ENCODE measurements at regions not wholly inside any gene's neighbourhood (a gene's known extent, or its start where the extent isn't known, plus 50 kb on each side); places are given as distances from the start of the nearest gene placed in this dataset.
"Not testable (repeated sequence)": the region's sequence is repeated elsewhere in the genome, so short reads cannot be mapped to it uniquely, and the experiment has no call there.

DNA sequence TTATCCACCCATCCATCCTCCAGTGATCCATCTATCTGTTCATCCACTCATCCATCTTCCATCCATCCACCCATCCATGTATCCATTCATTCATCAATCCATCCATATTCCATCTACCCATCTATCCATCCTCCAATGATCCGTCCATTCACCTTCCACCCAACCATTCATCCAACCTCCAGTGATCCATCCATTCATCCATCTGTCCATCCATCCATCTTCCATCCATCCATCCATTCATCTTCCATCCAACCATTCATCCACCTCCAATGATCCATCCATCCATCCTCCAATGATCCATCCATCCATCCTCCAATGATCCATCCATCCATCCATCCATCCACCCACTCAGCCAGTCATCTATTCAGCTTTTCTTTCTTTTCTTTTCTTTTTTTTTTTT, 156.5 kb upstream of the WSCD1 start:
- no peak overlapping the region for H3K4me3 ChIP-seq (ENCODE audit: low read depth, low read length)
- WGBS (ENCODE audit: insufficient coverage), result 95% methylated on average over 1 of the region's 1 CpG

DNA sequence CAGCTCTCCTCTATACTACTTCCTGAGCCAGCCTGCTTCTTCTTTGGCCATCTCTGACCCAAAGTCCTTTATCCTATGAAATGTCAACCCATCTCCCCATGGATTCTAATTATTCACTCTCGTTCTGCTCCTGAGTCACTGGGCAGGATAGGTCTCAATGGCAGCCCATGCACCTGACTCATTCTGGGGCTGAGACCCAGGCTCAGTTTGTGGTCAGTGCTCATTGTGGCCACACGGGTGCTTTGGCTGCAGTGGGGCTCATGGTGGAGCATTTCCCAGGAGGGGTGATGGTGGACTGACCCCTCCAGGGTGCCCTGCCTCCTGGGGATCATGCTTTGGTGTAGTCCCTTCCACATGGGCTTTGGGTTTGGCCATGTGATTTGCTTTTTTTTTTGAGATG, 154.8 kb upstream of the WSCD1 start:
- Histone ChIP-seq H3K27me3 (ENCODE audit: control insufficient read depth, insufficient read depth, low read length) (no peaks in the 10 kb centered on the region), H3K4me1 (ENCODE audit: control insufficient read depth, insufficient read depth, low read length) (peaks cover 11% of the 10 kb centered on the region), H3K9me3 (ENCODE audit: control insufficient read depth, insufficient read depth, low read length) (no peaks in the 10 kb centered on the region), H3K4me3 (ENCODE audit: low read depth, low read length) (no peak overlapping the region), H3K27ac (ENCODE audit: low read depth, low read length) (no peak overlapping the region), H3K36me3 (ENCODE audit: control insufficient read depth, insufficient read depth, low read length) (no peaks in the 10 kb centered on the region)
- 88% methylated on average over 2 of the region's 2 CpGs for WGBS (ENCODE audit: insufficient coverage)
- no peak for DNase-seq (ENCODE audit: low read depth in 4 of 6, low spot score in 6 of 6)

More for the DNA sequence above, 156.5 kb upstream of the WSCD1 start:
- H3K36me3 ChIP-seq (ENCODE audit: control insufficient read depth, insufficient read depth, low read length), result no peaks in the 10 kb centered on the region
- no peak overlapping the region for H3K27ac ChIP-seq (ENCODE audit: low read depth, low read length)
- H3K27me3 ChIP-seq (ENCODE audit: control insufficient read depth, insufficient read depth, low read length), result no peaks in the 10 kb centered on the region
- DNase-seq (ENCODE audit: low read depth in 4 of 6, low spot score in 6 of 6), result no peak
- H3K9me3 ChIP-seq (ENCODE audit: control insufficient read depth, insufficient read depth, low read length), result no peaks in the 10 kb centered on the region
- H3K4me1 ChIP-seq (ENCODE audit: control insufficient read depth, insufficient read depth, low read length), result peaks cover 7% of the 10 kb centered on the region

DNA sequence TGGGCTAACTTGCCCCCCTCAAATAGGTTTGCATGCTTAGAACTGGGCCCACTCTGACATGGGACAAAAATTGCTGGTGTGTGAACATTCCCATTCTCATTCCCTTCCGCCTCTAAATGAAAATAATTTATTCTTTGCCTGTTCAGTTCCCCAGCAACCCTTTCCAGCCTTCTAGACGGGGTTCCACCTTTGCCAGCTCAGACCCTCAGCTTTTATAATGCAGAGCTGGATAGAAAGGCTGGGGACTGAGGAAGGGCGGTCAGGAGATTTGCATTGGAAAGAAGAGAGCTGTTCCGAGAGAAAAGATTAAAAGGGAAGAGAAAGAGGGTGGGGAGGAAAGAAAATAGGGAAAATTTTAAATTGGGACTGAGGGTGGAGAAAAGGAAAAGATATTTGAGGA, 151.1 kb upstream of the WSCD1 start:
- 45% methylated on average over 2 of the region's 4 CpGs for WGBS (ENCODE audit: insufficient coverage)
- H3K36me3 ChIP-seq (ENCODE audit: control insufficient read depth, insufficient read depth, low read length), result no peaks in the 10 kb centered on the region
- DNase-seq (ENCODE audit: low read depth in 4 of 6, low spot score in 6 of 6), result peak in 2 of 6 donors; percentile 72 to 74
- H3K9me3 ChIP-seq (ENCODE audit: control insufficient read depth, insufficient read depth, low read length), result no peaks in the 10 kb centered on the region
- peaks cover 3% of the 10 kb centered on the region for H3K4me1 ChIP-seq (ENCODE audit: control insufficient read depth, insufficient read depth, low read length)
- no peak overlapping the region for H3K4me3 ChIP-seq (ENCODE audit: low read depth, low read length)
- no peak overlapping the region for H3K27ac ChIP-seq (ENCODE audit: low read depth, low read length)
- no peaks in the 10 kb centered on the region for H3K27me3 ChIP-seq (ENCODE audit: control insufficient read depth, insufficient read depth, low read length)

DNA sequence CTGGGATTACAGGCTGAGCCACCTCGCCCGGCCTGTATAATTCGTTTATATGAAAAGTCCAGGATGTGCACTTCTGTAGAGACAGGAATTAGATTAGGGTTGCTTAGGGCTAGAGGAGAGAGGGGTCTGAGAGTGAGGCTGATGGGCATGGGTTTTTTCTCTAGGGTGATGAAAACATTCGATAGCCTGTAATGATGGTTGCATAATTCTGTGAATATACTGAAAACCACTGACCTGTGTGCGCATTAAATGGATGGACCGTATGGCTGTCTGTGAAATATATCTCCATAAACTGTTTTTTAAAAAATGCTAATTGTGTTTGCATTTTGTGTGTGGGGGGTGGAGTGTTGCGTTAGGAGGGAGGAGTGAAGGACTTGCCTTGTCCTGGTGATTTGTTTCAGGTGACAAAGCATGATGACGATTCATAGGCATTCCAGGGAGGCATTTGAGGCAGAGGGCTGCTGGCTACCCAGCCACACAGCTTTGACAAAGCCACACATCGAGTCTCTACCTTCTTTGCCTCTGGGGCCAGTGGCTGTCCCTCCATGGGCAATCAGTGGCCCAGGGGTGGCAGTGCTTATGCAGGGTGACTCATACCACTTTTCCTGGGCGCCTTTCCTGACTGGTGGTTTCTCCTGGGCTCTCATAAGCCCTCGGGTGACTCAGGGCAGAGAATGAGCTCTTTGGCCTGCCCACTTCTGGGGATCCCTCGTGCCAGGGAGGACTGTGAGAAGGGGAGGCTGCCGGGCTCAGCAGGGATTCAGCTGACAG, 148.5 kb upstream of the WSCD1 start:
- H3K4me3 ChIP-seq (ENCODE audit: low read depth, low read length), result no peak overlapping the region
- no peak for DNase-seq (ENCODE audit: low read depth in 4 of 6, low spot score in 6 of 6)
- H3K27me3 ChIP-seq (ENCODE audit: control insufficient read depth, insufficient read depth, low read length), result no peaks in the 10 kb centered on the region
- no peak overlapping the region for H3K27ac ChIP-seq (ENCODE audit: low read depth, low read length)
- H3K4me1 ChIP-seq (ENCODE audit: control insufficient read depth, insufficient read depth, low read length), result peaks cover 3% of the 10 kb centered on the region
- WGBS (ENCODE audit: insufficient coverage), result 73% methylated on average over 10 of the region's 13 CpGs
- no peaks in the 10 kb centered on the region for H3K36me3 ChIP-seq (ENCODE audit: control insufficient read depth, insufficient read depth, low read length)
- H3K9me3 ChIP-seq (ENCODE audit: control insufficient read depth, insufficient read depth, low read length), result no peaks in the 10 kb centered on the region

DNA sequence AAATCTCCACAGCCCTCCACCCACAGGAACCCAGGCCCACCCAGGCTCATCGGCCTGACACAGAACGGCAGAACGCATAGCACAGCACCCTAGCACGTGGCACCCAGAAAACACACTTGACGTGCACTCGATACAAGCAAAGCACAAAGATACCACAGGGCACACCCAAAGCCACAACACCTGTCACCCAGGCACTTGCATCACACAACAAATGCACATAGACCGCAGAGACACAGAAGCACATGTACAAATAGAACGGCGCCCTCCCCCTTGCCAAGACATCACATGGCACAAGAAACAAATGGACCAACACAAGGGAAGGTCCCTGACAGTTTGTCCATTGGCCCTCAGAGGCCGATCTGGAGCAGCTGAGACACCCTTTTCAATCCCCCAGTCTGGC, 147.7 kb upstream of the WSCD1 start:
- Histone ChIP-seq H3K4me1 (ENCODE audit: control insufficient read depth, insufficient read depth, low read length) (peaks cover 3% of the 10 kb centered on the region), H3K36me3 (ENCODE audit: control insufficient read depth, insufficient read depth, low read length) (no peaks in the 10 kb centered on the region), H3K9me3 (ENCODE audit: control insufficient read depth, insufficient read depth, low read length) (no peaks in the 10 kb centered on the region), H3K27ac (ENCODE audit: low read depth, low read length) (no peak overlapping the region), H3K27me3 (ENCODE audit: control insufficient read depth, insufficient read depth, low read length) (no peaks in the 10 kb centered on the region), H3K4me3 (ENCODE audit: low read depth, low read length) (no peak overlapping the region)
- no peak for DNase-seq (ENCODE audit: low read depth in 4 of 6, low spot score in 6 of 6)
- 93% methylated on average over 10 of the region's 10 CpGs for WGBS (ENCODE audit: insufficient coverage)

DNA sequence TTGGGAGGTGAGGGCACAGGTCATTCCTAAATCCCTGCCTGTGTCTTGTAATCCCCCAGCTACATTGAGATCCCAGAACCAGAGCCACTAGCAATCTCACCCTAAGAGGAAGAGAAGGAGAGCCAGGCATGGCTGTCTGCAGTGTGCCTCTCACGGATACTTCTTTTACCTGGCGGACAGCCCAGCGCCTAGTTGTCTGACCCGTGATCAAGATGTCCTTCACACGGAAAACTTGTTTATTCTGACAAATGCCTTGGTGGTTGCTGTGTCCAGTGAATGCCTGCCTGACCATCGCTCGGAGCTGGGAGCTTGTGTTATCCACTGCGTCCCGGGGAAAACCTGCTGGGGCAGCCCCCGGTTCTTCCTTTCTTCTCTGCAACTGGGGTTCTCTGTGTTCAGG, 140.5 kb upstream of the WSCD1 start:
- no peak for DNase-seq (ENCODE audit: low read depth in 4 of 6, low spot score in 6 of 6)
- H3K9me3 ChIP-seq (ENCODE audit: control insufficient read depth, insufficient read depth, low read length), result no peaks in the 10 kb centered on the region
- no peak overlapping the region for H3K27ac ChIP-seq (ENCODE audit: low read depth, low read length)
- peaks cover 7% of the 10 kb centered on the region for H3K4me1 ChIP-seq (ENCODE audit: control insufficient read depth, insufficient read depth, low read length)
- H3K4me3 ChIP-seq (ENCODE audit: low read depth, low read length), result no peak overlapping the region
- WGBS (ENCODE audit: insufficient coverage), result 93% methylated on average over 10 of the region's 10 CpGs
- H3K27me3 ChIP-seq (ENCODE audit: control insufficient read depth, insufficient read depth, low read length), result no peaks in the 10 kb centered on the region
- H3K36me3 ChIP-seq (ENCODE audit: control insufficient read depth, insufficient read depth, low read length), result no peaks in the 10 kb centered on the region

DNA sequence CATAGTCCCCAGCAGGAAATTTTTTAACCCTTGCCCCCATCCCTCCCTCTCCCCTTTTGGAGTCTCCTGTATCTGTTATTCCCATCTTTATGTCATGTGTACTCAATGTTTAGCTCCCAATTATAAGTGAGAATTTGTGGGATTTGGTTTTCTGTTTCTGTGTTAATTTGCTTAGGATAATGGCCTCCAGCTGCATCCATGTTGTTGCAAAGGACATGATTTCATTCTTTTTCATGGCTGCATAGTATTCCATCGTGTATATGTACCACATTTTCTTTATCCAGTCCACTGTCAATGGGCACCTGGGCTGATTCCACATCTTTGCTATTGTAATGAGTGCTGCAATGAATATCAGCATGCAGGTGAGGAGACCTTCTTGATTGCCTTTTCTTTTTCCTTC, 139.6 kb upstream of the WSCD1 start:
- WGBS (ENCODE audit: insufficient coverage), result no CpG with 5 or more reads among the region's 1 CpG
- H3K27ac ChIP-seq (ENCODE audit: low read depth, low read length); H3K4me3 ChIP-seq (ENCODE audit: low read depth, low read length); DNase-seq (ENCODE audit: low read depth in 4 of 6, low spot score in 6 of 6); H3K27me3 ChIP-seq (ENCODE audit: control insufficient read depth, insufficient read depth, low read length); H3K9me3 ChIP-seq (ENCODE audit: control insufficient read depth, insufficient read depth, low read length); H3K4me1 ChIP-seq (ENCODE audit: control insufficient read depth, insufficient read depth, low read length); H3K36me3 ChIP-seq (ENCODE audit: control insufficient read depth, insufficient read depth, low read length): not testable (repeated sequence)

DNA sequence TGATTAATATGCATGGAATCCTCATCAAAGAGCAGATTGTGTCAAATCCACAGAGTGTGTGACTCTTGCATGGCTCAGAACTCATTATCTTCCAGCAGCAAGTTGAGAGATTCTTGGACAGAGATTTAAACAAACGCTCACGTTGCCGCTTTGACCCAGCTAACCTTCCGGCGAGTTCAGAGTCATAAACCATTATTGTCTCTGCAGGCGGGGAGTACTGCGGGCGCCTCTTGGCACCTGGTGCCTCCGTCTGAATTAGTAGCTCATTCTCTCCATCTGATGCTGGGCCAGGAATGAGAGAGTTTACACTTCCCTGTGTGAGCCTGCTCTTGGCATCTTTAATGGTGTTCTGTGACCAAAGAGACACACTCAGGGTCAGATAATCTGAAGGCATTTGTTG, 138.6 kb upstream of the WSCD1 start:
- Histone ChIP-seq H3K4me3 (ENCODE audit: low read depth, low read length) (no peak overlapping the region), H3K9me3 (ENCODE audit: control insufficient read depth, insufficient read depth, low read length) (no peaks in the 10 kb centered on the region), H3K36me3 (ENCODE audit: control insufficient read depth, insufficient read depth, low read length) (no peaks in the 10 kb centered on the region), H3K27me3 (ENCODE audit: control insufficient read depth, insufficient read depth, low read length) (no peaks in the 10 kb centered on the region), H3K27ac (ENCODE audit: low read depth, low read length) (no peak overlapping the region), H3K4me1 (ENCODE audit: control insufficient read depth, insufficient read depth, low read length) (peaks cover 7% of the 10 kb centered on the region)
- peak in 2 of 6 donors; percentile 51 to 75 for DNase-seq (ENCODE audit: low read depth in 4 of 6, low spot score in 6 of 6)
- WGBS (ENCODE audit: insufficient coverage), result 15% methylated on average over 9 of the region's 9 CpGs

DNA sequence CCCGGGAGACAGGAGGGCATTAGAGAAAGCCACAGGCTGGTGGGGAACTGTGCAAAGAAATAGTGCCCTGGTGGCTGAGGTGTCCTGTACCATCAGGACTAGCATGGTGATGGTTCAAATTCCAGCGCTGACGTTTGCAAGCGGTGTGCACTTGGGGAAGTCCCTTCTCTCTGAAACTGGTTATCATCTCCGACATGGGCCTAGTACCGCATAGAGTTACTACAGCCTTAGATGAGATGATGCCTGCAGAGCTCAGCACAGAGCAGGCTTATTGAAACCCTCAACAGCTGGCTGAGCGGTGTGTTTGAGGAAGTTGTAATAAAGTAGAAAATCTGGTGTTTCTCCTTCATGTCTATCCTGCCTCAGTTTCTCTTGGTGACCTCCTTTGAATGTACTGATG, 136.7 kb upstream of the WSCD1 start:
- H3K27me3 ChIP-seq (ENCODE audit: control insufficient read depth, insufficient read depth, low read length), result no peaks in the 10 kb centered on the region
- WGBS (ENCODE audit: insufficient coverage), result 82% methylated on average over 7 of the region's 7 CpGs
- DNase-seq (ENCODE audit: low read depth in 4 of 6, low spot score in 6 of 6), result no peak
- H3K4me1 ChIP-seq (ENCODE audit: control insufficient read depth, insufficient read depth, low read length), result peaks cover 7% of the 10 kb centered on the region
- no peaks in the 10 kb centered on the region for H3K9me3 ChIP-seq (ENCODE audit: control insufficient read depth, insufficient read depth, low read length)
- H3K27ac ChIP-seq (ENCODE audit: low read depth, low read length), result no peak overlapping the region
- H3K4me3 ChIP-seq (ENCODE audit: low read depth, low read length), result no peak overlapping the region
- H3K36me3 ChIP-seq (ENCODE audit: control insufficient read depth, insufficient read depth, low read length), result no peaks in the 10 kb centered on the region

DNA sequence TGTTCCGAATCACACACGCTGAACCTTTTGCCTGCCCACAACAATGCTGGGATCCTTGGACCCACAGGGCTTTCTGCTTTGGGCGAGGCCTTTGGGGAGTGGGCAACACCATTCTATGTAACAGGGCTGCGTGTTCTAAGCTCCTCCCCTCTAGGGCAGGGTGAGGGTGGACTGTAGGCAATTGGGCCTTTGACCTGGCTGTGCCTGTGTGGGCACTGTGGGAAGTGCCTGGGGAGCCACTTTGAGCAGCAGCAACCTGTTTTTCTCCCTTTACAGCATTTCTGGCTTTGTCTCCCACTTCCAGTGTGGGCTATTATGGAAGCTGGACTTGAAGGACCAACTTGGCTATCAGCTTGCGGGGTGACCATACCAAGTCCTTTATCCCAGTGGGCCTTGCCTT, 128.9 kb upstream of the WSCD1 start:
- no peak for DNase-seq (ENCODE audit: low read depth in 4 of 6, low spot score in 6 of 6)
- Histone ChIP-seq H3K4me3 (ENCODE audit: low read depth, low read length) (no peak overlapping the region), H3K4me1 (ENCODE audit: control insufficient read depth, insufficient read depth, low read length) (peaks cover 8% of the 10 kb centered on the region), H3K27me3 (ENCODE audit: control insufficient read depth, insufficient read depth, low read length) (no peaks in the 10 kb centered on the region), H3K36me3 (ENCODE audit: control insufficient read depth, insufficient read depth, low read length) (no peaks in the 10 kb centered on the region), H3K9me3 (ENCODE audit: control insufficient read depth, insufficient read depth, low read length) (no peaks in the 10 kb centered on the region), H3K27ac (ENCODE audit: low read depth, low read length) (no peak overlapping the region)
- 89% methylated on average over 4 of the region's 5 CpGs for WGBS (ENCODE audit: insufficient coverage)

Data from spinal cord (tissue), 9 donors.